ENCODE measurements at regions not wholly inside any gene's neighbourhood (a gene's known extent, or its start where the extent isn't known, plus 50 kb on each side); places are given as distances from the start of the nearest gene placed in this dataset.
A peak's percentile ranks its signal among the peaks of the same experiment; 100 is the strongest.

DNA sequence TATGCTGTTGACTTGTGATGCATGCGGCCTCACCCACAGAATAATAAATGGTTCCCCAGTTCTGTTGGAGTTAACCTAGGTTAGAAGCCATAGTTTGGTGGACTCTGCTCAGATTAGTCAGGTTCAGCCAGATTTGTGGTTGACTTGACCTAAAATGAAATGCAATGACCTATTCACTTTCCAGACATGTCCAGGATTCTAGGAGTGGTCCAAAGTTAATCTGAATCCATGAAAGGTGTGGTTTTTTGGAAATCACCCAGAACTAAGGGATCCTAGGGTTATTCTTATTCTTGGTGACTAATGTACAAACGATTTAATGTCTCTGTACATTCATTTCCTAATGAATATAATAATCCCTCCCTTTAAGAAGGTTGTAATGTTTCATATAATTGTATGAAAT is 88.9 kb upstream of the RBBP8 start:
- TF ChIP-seq, protein P1, sequence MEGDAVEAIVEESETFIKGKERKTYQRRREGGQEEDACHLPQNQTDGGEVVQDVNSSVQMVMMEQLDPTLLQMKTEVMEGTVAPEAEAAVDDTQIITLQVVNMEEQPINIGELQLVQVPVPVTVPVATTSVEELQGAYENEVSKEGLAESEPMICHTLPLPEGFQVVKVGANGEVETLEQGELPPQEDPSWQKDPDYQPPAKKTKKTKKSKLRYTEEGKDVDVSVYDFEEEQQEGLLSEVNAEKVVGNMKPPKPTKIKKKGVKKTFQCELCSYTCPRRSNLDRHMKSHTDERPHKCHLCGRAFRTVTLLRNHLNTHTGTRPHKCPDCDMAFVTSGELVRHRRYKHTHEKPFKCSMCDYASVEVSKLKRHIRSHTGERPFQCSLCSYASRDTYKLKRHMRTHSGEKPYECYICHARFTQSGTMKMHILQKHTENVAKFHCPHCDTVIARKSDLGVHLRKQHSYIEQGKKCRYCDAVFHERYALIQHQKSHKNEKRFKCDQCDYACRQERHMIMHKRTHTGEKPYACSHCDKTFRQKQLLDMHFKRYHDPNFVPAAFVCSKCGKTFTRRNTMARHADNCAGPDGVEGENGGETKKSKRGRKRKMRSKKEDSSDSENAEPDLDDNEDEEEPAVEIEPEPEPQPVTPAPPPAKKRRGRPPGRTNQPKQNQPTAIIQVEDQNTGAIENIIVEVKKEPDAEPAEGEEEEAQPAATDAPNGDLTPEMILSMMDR (IDR thresholded peaks at IDR 0.05; ENCODE audit: low read depth, low read length) = no peak
- H3K9me3 ChIP-seq = no peaks in the 10 kb centered on the region
- no peak overlapping the region for H3K4me3 ChIP-seq (ENCODE audit: low read depth, low read length)
- no peaks in the 10 kb centered on the region for H3K27me3 ChIP-seq
- DNase-seq = no peak
- peaks cover 4% of the 10 kb centered on the region for H3K4me1 ChIP-seq
- no peaks in the 10 kb centered on the region for H3K36me3 ChIP-seq

DNA sequence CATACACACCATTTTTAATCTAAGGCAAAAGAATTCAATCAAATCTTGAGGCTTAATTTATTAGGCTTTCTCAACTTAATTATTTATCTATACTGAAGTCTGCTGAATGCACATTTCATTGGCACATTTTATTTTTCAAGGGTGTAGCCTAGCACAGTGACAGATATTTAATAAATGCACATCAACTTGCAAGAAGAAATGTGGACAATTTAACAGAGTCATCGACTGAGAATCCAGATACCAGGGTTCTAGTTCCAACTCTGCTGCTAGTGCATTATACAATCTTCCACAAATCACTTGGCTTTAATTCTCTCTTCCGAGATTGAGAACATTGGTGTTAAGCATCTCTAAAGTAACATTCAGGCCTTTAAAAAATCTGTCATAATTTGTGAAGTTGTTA is 88.5 kb upstream of the RBBP8 start:
- Histone ChIP-seq H3K4me1 (peaks cover 4% of the 10 kb centered on the region), H3K36me3 (no peaks in the 10 kb centered on the region), H3K9me3 (no peaks in the 10 kb centered on the region), H3K27me3 (no peaks in the 10 kb centered on the region), H3K4me3 (ENCODE audit: low read depth, low read length) (no peak overlapping the region)
- TF ChIP-seq, protein P1 (IDR thresholded peaks at IDR 0.05; ENCODE audit: low read depth, low read length) = no peak
- no peak for DNase-seq

DNA sequence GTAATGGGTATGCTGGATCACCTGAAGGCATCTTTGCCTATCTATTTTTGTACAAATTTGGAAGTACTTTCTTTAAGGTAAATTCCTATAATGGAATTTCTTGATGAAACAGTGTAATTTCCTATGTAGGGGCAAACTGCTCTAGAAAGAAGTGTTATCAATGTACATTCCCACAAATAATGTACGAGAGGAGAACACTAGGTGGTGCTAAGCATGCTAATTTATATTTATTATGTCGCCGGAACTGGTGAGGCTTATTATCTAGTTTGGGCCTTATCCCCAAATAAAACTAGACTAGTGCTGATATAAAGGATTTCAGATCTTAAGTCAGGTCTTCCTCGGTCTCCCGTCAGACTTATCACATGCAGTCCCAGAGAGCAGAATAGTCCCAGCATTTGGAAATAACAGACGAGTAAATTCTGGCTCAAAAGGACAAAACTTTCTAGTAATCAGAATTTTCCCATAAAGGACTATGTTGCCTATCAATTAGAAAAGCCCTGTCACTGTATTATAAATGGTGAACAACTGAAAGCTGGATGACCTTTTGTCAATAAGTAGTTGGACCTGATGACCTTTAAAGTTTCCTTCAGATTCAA is 86.9 kb upstream of the RBBP8 start:
- H3K36me3 ChIP-seq = no peaks in the 10 kb centered on the region
- no peak overlapping the region for H3K4me3 ChIP-seq (ENCODE audit: low read depth, low read length)
- DNase-seq = no peak
- no peaks in the 10 kb centered on the region for H3K9me3 ChIP-seq
- peaks cover 4% of the 10 kb centered on the region for H3K4me1 ChIP-seq
- TF ChIP-seq, protein P1 (IDR thresholded peaks at IDR 0.05; ENCODE audit: low read depth, low read length) = peak; percentile 46
- H3K27me3 ChIP-seq = no peaks in the 10 kb centered on the region

DNA sequence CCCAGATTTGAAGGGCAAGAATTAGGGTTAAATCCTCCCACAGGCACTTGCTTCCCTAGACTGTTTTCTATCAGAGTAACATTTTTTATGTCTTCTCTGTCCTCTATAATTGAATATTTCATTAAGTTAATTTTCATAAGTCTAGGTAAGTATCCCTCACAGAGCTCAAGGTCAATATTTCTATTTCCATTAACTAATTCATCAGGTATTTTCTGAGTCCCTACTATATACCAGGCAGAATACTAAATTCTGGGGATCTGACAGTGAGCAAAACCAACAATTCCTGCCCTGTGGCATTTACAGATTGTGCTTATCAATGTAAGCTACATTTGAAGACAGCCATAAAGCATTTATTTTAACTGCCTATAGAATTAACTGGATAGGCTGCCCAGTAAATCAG is 86.4 kb upstream of the RBBP8 start:
- H3K4me3 ChIP-seq (ENCODE audit: low read depth, low read length) = no peak overlapping the region
- H3K27me3 ChIP-seq = no peaks in the 10 kb centered on the region
- TF ChIP-seq, protein P1 (IDR thresholded peaks at IDR 0.05; ENCODE audit: low read depth, low read length) = no peak
- H3K4me1 ChIP-seq = peaks cover 4% of the 10 kb centered on the region
- no peak for DNase-seq
- H3K9me3 ChIP-seq = no peaks in the 10 kb centered on the region
- H3K36me3 ChIP-seq = no peaks in the 10 kb centered on the region

DNA sequence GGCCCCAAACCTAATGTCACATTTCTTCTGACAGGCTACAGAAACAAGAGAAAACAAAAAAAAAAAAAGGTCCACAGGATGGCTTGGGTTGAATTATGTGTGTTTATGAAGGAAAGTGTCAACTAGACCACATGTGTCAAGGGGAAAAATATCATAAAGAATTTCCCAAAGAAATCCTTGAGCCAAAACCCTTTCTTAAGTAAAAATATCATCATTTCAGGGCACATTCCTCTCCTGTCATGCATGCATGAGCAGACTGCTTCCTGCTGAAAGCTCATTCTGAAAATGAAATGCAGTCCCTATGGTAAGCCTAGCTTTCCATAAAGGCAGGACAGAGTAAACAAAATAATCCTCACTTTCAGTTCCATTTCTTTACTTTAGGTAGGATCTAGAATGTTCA is 85.7 kb upstream of the RBBP8 start:
- Histone ChIP-seq H3K27me3 (no peaks in the 10 kb centered on the region), H3K36me3 (no peaks in the 10 kb centered on the region), H3K9me3 (no peaks in the 10 kb centered on the region), H3K4me1 (peaks cover under 1% of the 10 kb centered on the region), H3K4me3 (ENCODE audit: low read depth, low read length) (no peak overlapping the region)
- no peak for DNase-seq
- TF ChIP-seq, protein P1 (IDR thresholded peaks at IDR 0.05; ENCODE audit: low read depth, low read length) = no peak

DNA sequence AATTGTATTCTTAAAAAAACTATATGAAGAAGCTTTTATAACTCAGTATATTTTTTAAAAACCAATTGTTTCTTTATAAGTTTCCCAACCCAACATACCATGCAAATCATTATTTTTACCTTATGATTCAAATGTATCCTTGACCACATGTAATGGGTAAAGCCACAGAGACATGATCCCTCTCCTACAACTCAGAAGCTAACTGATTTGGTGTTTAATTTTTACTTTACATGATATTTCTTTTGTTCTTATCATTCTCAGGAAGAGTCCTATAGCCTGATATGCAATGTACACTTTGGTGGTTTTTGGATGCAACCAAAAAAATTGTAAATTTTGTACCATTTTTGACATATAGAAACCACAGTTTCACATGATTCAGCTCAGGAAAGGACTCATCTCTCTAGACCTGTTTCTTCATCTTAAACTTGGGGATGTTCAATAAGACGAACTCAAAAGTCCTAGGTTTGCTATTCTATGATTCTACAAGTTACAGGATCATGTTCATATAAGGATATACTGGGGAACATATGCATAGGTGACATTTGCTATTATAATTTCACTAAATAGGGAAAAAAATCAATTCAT is 85.2 kb upstream of the RBBP8 start:
- no peak for DNase-seq
- TF ChIP-seq, protein P1 (IDR thresholded peaks at IDR 0.05; ENCODE audit: low read depth, low read length) = no peak
- H3K9me3 ChIP-seq = no peaks in the 10 kb centered on the region
- no peaks in the 10 kb centered on the region; the same call in 1 of the 2 replicates for H3K4me1 ChIP-seq
- H3K4me3 ChIP-seq (ENCODE audit: low read depth, low read length) = no peak overlapping the region
- H3K27me3 ChIP-seq = no peaks in the 10 kb centered on the region
- H3K36me3 ChIP-seq = no peaks in the 10 kb centered on the region

Measured in BE2C (cell line).